ENCODE measurements at regions not wholly inside any gene's neighbourhood (a gene's known extent, or its start where the extent isn't known, plus 50 kb on each side); places are given as distances from the start of the nearest gene placed in this dataset.

DNA sequence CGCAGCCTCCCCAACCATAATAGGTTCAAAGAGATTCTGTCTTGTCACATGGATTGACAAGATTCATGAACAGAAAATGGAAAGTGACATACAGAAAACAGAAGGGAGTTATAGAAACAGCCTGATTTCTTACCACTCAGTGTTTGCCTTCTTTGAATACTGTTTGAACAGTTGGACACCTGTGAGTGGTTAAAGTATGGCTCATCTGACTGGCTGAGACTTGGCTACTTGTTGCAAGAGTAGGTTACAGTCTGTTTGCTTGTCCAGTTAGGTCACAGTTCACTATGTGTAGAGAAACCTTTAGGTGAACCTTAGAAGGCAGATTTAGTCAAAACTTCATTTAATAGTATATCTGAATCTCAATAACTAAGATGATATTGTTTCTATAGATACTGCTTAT, 1003.9 kb upstream of the EPHA6 start:
- POLR2A ChIA-PET = no interaction called here
- ATAC-seq (no peak), FAIRE-seq (no peak), DNase-seq (ENCODE audit: extremely low read depth in 1 of 4, low spot score in 3 of 4) (no peak)
- H3K79me2 ChIP-seq (ENCODE audit: control insufficient read depth, insufficient read depth, low read length) = no peaks in the 10 kb centered on the region
- intact Hi-C loops (cut with micrococcal nuclease) (no loop called here), in situ Hi-C loops (cut with MboI) (no loop called here)
- no peaks in the 10 kb centered on the region for H3K9me3 ChIP-seq (replicated peaks; ENCODE audit: control insufficient read depth, insufficient read depth, low read depth, low read length)
- TF ChIP-seq, protein P1, sequence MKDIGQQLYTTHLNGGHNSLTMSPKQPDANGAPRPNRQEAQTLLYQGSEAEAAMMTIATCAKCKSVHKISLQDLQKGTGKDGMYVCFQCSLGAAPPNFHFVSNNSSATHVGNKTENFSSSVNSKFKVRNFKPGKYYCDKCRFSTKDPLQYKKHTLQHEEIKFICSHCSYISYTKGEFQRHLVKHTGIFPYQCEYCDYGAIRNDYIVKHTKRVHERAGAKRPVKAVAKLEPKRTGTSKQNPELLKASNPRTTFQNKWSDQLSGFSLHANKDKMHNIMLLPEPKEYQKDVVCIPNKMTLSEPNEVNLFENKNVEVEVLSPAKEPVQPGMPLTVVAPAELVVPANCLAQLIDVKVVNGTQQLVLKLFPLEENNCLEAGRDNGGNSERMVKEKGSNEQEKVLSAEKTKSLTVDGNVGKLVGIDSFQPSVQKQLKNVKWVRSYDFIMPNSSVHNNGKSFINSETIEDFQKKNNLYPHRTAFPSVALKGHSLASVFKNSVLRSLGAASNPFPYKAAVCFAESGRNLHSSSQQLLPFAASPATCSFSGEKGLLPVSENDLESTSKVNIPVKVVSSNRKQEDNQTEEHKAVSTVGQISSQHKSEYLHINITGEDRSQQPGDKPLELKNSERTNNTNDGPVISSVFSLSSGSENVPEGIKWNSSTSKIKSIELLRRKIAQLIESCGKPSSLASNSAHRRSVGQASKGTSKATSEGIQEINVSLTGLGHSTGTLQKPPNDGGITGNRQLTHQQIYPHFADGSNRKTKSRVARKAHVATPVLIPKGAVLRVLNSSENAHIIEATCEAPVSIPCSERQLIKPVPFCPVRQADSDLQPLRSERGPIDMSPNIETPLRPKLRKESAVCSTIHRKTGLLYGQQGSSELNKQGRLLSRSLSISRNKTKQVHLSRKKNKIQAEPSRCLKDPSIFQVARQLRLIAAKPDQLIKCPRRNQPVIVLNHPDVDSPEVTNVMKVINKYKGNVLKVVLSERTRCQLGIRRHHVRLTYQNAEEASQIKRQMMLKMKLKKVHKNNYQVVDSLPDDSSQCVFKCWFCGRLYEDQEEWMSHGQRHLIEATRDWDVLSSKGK (CRISPR knock-in tag; IDR thresholded peaks at IDR 0.05) = no peak
- TF ChIP-seq, protein P2, sequence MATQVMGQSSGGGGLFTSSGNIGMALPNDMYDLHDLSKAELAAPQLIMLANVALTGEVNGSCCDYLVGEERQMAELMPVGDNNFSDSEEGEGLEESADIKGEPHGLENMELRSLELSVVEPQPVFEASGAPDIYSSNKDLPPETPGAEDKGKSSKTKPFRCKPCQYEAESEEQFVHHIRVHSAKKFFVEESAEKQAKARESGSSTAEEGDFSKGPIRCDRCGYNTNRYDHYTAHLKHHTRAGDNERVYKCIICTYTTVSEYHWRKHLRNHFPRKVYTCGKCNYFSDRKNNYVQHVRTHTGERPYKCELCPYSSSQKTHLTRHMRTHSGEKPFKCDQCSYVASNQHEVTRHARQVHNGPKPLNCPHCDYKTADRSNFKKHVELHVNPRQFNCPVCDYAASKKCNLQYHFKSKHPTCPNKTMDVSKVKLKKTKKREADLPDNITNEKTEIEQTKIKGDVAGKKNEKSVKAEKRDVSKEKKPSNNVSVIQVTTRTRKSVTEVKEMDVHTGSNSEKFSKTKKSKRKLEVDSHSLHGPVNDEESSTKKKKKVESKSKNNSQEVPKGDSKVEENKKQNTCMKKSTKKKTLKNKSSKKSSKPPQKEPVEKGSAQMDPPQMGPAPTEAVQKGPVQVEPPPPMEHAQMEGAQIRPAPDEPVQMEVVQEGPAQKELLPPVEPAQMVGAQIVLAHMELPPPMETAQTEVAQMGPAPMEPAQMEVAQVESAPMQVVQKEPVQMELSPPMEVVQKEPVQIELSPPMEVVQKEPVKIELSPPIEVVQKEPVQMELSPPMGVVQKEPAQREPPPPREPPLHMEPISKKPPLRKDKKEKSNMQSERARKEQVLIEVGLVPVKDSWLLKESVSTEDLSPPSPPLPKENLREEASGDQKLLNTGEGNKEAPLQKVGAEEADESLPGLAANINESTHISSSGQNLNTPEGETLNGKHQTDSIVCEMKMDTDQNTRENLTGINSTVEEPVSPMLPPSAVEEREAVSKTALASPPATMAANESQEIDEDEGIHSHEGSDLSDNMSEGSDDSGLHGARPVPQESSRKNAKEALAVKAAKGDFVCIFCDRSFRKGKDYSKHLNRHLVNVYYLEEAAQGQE (IDR thresholded peaks at IDR 0.05; ENCODE audit: borderline replicate concordance) = no peak
- TF ChIP-seq, protein P2 (CRISPR knock-in tag; IDR thresholded peaks at IDR 0.05; ENCODE audit: low read depth) = no peak
- TF ChIP-seq ZNF830 (CRISPR knock-in tag; IDR thresholded peaks at IDR 0.05) (no peak), BRD4 (IDR thresholded peaks at IDR 0.05) (no peak), CBX8 (IDR thresholded peaks at IDR 0.05; ENCODE audit: borderline replicate concordance, extremely low read depth, low read depth, low read length, poor library complexity, severe bottlenecking) (no peak), TBP (optimal IDR thresholded peaks at IDR 0.05; ENCODE audit: low read depth, low read length) (no peak)
- H3K27ac ChIP-seq (ENCODE audit: extremely low read depth, low read depth, low read length) = no peak overlapping the region
- no peaks in the 10 kb centered on the region for H3K36me3 ChIP-seq (ENCODE audit: control insufficient read depth, insufficient read depth, low read length)
- no peak overlapping the region for H3K4me2 ChIP-seq (ENCODE audit: insufficient read depth, low read length)
- no peak overlapping the region for H2AFZ ChIP-seq (ENCODE audit: low read depth, low read length)
- no peaks in the 10 kb centered on the region for H4K20me1 ChIP-seq (replicated peaks; ENCODE audit: control insufficient read depth, insufficient read depth, low read length)
- no peak overlapping the region for H3K4me3 ChIP-seq
- 0% methylated on average over 1 of the region's 1 CpG for WGBS (ENCODE audit: insufficient coverage, low coverage, missing lambda C conversion rate)
- no peaks in the 10 kb centered on the region for H3K4me1 ChIP-seq (replicated peaks in 1 of 2; ENCODE audit: control insufficient read depth in 2 of 2, insufficient read depth in 2 of 2, low read length in 2 of 2)
- CTCF ChIA-PET (ENCODE audit: low intra/inter-chr PET ratio) = no interaction called here
- H3K27me3 ChIP-seq (ENCODE audit: control insufficient read depth in 2 of 2, insufficient read depth in 2 of 2, low read length in 2 of 2) = no peaks in the 10 kb centered on the region
- no TSS peak for BruUV-seq (replicated peaks)
- H3K9ac ChIP-seq (ENCODE audit: insufficient read depth in 1 of 2, low read depth in 2 of 2, low read length in 2 of 2) = no peak overlapping the region
- no peaks in the 10 kb centered on the region for H3K9me1 ChIP-seq (ENCODE audit: control insufficient read depth, insufficient read depth, low read length)

Data from K562 (cell line).